ENCODE measurements at regions not wholly inside any gene's neighbourhood (a gene's known extent, or its start where the extent isn't known, plus 50 kb on each side); places are given as distances from the start of the nearest gene placed in this dataset.
A peak's percentile ranks its signal among the peaks of the same experiment; 100 is the strongest.

DNA sequence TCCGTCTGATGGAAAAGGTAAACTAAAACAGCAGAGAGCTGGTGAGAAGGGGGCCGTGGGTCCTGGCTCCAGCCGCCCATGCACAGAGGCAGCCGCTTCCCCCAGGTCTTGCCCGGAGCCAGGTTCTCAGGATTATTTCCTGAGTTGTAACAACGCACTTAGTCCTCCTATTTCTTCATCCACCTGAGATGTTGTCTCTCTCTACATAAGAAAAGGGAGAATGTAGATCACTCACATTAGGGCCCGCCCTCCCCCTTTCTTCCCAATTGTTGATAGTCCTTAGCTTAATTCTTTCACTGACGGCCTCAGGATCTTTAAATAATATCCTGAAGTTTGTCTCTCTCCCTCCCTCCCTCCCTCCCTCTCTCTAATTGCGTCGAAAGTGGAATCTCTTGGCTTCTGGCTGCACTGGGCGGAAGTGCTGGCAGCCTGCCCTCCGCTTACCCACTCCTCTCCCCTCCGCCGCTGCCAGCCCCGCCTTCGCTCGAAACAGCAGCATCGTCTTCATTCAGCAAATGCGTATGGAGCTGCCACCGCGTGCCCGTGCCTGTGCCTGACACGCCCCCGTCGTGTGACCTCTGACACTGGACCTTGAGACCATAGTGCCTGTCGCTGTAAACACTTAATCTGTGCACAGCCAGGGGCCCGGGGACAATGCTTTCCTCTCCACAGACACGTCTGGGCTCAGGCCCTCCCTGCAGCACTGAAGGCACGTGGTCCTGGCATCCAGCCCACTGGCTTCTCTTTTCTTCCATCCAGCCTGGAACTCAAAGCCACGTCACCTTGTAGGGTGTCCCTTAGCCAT is 174.5 kb upstream of the PPP2R2D start (continued):
- TF ChIP-seq, protein P1, sequence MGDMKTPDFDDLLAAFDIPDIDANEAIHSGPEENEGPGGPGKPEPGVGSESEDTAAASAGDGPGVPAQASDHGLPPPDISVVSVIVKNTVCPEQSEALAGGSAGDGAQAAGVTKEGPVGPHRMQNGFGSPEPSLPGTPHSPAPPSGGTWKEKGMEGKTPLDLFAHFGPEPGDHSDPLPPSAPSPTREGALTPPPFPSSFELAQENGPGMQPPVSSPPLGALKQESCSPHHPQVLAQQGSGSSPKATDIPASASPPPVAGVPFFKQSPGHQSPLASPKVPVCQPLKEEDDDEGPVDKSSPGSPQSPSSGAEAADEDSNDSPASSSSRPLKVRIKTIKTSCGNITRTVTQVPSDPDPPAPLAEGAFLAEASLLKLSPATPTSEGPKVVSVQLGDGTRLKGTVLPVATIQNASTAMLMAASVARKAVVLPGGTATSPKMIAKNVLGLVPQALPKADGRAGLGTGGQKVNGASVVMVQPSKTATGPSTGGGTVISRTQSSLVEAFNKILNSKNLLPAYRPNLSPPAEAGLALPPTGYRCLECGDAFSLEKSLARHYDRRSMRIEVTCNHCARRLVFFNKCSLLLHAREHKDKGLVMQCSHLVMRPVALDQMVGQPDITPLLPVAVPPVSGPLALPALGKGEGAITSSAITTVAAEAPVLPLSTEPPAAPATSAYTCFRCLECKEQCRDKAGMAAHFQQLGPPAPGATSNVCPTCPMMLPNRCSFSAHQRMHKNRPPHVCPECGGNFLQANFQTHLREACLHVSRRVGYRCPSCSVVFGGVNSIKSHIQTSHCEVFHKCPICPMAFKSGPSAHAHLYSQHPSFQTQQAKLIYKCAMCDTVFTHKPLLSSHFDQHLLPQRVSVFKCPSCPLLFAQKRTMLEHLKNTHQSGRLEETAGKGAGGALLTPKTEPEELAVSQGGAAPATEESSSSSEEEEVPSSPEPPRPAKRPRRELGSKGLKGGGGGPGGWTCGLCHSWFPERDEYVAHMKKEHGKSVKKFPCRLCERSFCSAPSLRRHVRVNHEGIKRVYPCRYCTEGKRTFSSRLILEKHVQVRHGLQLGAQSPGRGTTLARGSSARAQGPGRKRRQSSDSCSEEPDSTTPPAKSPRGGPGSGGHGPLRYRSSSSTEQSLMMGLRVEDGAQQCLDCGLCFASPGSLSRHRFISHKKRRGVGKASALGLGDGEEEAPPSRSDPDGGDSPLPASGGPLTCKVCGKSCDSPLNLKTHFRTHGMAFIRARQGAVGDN (CRISPR knock-in tag; IDR thresholded peaks at IDR 0.05) = peak; percentile 65
- TF ChIP-seq ATF7-NPFF (CRISPR knock-in tag; IDR thresholded peaks at IDR 0.05; ENCODE audit: low read depth) = no peak
- TF ChIP-seq FOXO1 (CRISPR knock-in tag; IDR thresholded peaks at IDR 0.05) = 0 out of 2 replicates have a peak, but pooled peaks have one; percentile 51
- TF ChIP-seq MED13 (CRISPR knock-in tag; IDR thresholded peaks at IDR 0.05) = no peak
- peak; percentile 35; the same call in 1 of the 2 replicates for TF ChIP-seq SALL1 (CRISPR knock-in tag; IDR thresholded peaks at IDR 0.05)
- peak; percentile 70 for TF ChIP-seq HNF4A (CRISPR knock-in tag; IDR thresholded peaks at IDR 0.05)
- TF ChIP-seq, protein P2, sequence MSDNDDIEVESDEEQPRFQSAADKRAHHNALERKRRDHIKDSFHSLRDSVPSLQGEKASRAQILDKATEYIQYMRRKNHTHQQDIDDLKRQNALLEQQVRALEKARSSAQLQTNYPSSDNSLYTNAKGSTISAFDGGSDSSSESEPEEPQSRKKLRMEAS (IDR thresholded peaks at IDR 0.05) = peak; percentile 68
- 0 out of 2 replicates have a peak, but pooled peaks have one; percentile 19 for TF ChIP-seq JUND (CRISPR knock-in tag; IDR thresholded peaks at IDR 0.05)
- TF ChIP-seq KAT7 (CRISPR knock-in tag; IDR thresholded peaks at IDR 0.05; ENCODE audit: borderline replicate concordance) = no peak
